ENCODE measurements at regions not wholly inside any gene's neighbourhood (a gene's known extent, or its start where the extent isn't known, plus 50 kb on each side); places are given as distances from the start of the nearest gene placed in this dataset.

- Histone ChIP-seq H4K20me1 (replicated peaks; ENCODE audit: control insufficient read depth, extremely low read depth, insufficient read depth, low read length) (no peaks in the 10 kb centered on the region), H3K4me3 (replicated peaks in 1 of 3; ENCODE audit: insufficient read depth in 1 of 3, low read depth in 1 of 3, low read length in 3 of 3) (no peak overlapping the region), H2AFZ (ENCODE audit: low read depth, low read length) (no peak overlapping the region), H3K4me2 (ENCODE audit: insufficient read depth, low read length) (no peak overlapping the region), H3K9me1 (replicated peaks; ENCODE audit: control insufficient read depth, extremely low read depth, insufficient read depth, low read length) (no peaks in the 10 kb centered on the region), H3K27me3 (ENCODE audit: control insufficient read depth in 2 of 2, insufficient read depth in 2 of 2, low read length in 2 of 2) (no peaks in the 10 kb centered on the region), H3K9me3 (replicated peaks; ENCODE audit: control insufficient read depth, insufficient read depth, low read length) (no peaks in the 10 kb centered on the region), H3K79me2 (ENCODE audit: control insufficient read depth, insufficient read depth, low read length) (no peaks in the 10 kb centered on the region), H3K27ac (ENCODE audit: insufficient read depth, low read depth, low read length) (no peak overlapping the region), H3K36me3 (ENCODE audit: control insufficient read depth in 2 of 2, extremely low read depth in 1 of 2, insufficient read depth in 2 of 2, low read length in 2 of 2) (no peaks in the 10 kb centered on the region), H3K9ac (replicated peaks; ENCODE audit: extremely low read depth, insufficient read depth, low read length) (no peak overlapping the region), H3K4me1 (ENCODE audit: control insufficient read depth, extremely low read depth, insufficient read depth, low read length) (no peaks in the 10 kb centered on the region)
- dilution Hi-C loops (cut with MboI; ENCODE audit: extremely low pct_ligation_motif_present, low sequenced_read_pairs) (no loop called here), intact Hi-C loops (cut with micrococcal nuclease) (no loop called here)
- TF ChIP-seq JUN (IDR thresholded peaks at IDR 0.05; ENCODE audit: borderline replicate concordance, insufficient read depth, insufficient read length, low read depth) (no peak), POLR2A (IDR thresholded peaks at IDR 0.05; ENCODE audit: low read depth, low read length) (no peak), FOS (IDR thresholded peaks at IDR 0.05; ENCODE audit: borderline replicate concordance, insufficient read depth, low read length) (no peak)
- POLR2A ChIA-PET = no interaction called here
- no TSS peak for BruUV-seq (replicated peaks)
- no peak for FAIRE-seq
- CTCF ChIA-PET = no interaction called here
- no peak for DNase-seq (ENCODE audit: low read depth, low spot score)
These were observed 1025.8 kb downstream of the FAM181B start for GRCh38 chr11:81707881-81708280.

DNA sequence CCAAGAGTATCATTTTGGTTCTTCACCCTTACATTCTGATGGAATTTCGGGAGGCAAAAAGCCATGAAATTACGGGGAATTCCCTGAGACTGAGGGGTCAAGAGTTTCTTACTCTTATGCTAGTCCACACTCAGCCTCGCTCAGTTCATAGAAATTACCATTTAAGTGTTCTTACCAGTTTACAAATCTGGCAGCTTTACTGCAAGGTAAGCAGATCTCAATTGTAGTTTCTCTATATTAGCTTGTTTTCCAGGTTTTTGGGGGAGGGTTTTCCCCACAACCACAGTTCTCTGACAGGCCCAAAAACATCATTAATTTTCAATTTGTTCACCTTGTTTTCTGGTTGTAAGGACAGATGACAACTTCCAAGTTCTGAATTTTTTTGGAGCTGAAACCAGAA lies 1028.4 kb downstream of the FAM181B start:
- ChIA-PET POLR2A (no interaction called here), CTCF (no interaction called here)
- DNase-seq (ENCODE audit: low read depth, low spot score) = no peak
- Histone ChIP-seq H3K36me3 (ENCODE audit: control insufficient read depth in 2 of 2, extremely low read depth in 1 of 2, insufficient read depth in 2 of 2, low read length in 2 of 2) (no peaks in the 10 kb centered on the region), H3K4me1 (ENCODE audit: control insufficient read depth, extremely low read depth, insufficient read depth, low read length) (no peaks in the 10 kb centered on the region), H3K4me2 (ENCODE audit: insufficient read depth, low read length) (no peak overlapping the region), H4K20me1 (replicated peaks; ENCODE audit: control insufficient read depth, extremely low read depth, insufficient read depth, low read length) (no peaks in the 10 kb centered on the region), H3K79me2 (ENCODE audit: control insufficient read depth, insufficient read depth, low read length) (no peaks in the 10 kb centered on the region), H3K9me1 (replicated peaks; ENCODE audit: control insufficient read depth, extremely low read depth, insufficient read depth, low read length) (no peaks in the 10 kb centered on the region), H3K27me3 (ENCODE audit: control insufficient read depth in 2 of 2, insufficient read depth in 2 of 2, low read length in 2 of 2) (no peaks in the 10 kb centered on the region), H3K27ac (ENCODE audit: insufficient read depth, low read depth, low read length) (no peak overlapping the region), H2AFZ (ENCODE audit: low read depth, low read length) (no peak overlapping the region), H3K9ac (replicated peaks; ENCODE audit: extremely low read depth, insufficient read depth, low read length) (no peak overlapping the region), H3K4me3 (replicated peaks in 1 of 3; ENCODE audit: insufficient read depth in 1 of 3, low read depth in 1 of 3, low read length in 3 of 3) (no peak overlapping the region), H3K9me3 (replicated peaks; ENCODE audit: control insufficient read depth, insufficient read depth, low read length) (no peaks in the 10 kb centered on the region)
- BruUV-seq (replicated peaks) = no TSS peak
- TF ChIP-seq JUN (IDR thresholded peaks at IDR 0.05; ENCODE audit: borderline replicate concordance, insufficient read depth, insufficient read length, low read depth) (no peak), FOS (IDR thresholded peaks at IDR 0.05; ENCODE audit: borderline replicate concordance, insufficient read depth, low read length) (no peak)
- FAIRE-seq = no peak
- intact Hi-C loops (cut with micrococcal nuclease) (no loop called here), dilution Hi-C loops (cut with MboI; ENCODE audit: extremely low pct_ligation_motif_present, low sequenced_read_pairs) (no loop called here)
